SH-SY5Y (cell line): ENCODE measurements at regions not wholly inside any gene's neighbourhood (a gene's known extent, or its start where the extent isn't known, plus 50 kb on each side); places are given as distances from the start of the nearest gene placed in this dataset.

Experiments used
- GATA2 ChIP-seq: IDR thresholded peaks from 2 replicates; pipeline ENCODE4 v1.6.1; 2011; ENCODE audit warnings: mild to moderate bottlenecking, low read depth, low read length
- GATA3 ChIP-seq: IDR thresholded peaks from 2 replicates; pipeline ENCODE4 v1.6.1; 2011; ENCODE audit warnings: low read depth, mild to moderate bottlenecking, low read length, moderate library complexity

DNA sequence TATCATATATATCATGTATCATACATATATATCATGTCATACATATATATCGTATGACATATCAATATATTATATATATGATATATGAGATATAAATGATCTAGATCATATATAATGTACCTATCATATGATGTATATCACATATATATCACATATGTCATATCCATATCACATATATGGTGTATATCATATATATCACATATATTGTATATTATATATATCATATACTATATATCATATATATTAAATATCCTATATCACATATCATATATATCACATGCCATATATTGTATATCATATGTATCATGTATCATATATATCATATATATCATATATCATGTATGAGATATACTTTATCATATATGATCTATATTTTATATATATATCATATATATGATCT, 355.9 kb upstream of the RBFOX1 start:
- no peak for TF ChIP-seq GATA2
- no peak for TF ChIP-seq GATA3
